ENCODE measurements at regions not wholly inside any gene's neighbourhood (a gene's known extent, or its start where the extent isn't known, plus 50 kb on each side); places are given as distances from the start of the nearest gene placed in this dataset.

DNA sequence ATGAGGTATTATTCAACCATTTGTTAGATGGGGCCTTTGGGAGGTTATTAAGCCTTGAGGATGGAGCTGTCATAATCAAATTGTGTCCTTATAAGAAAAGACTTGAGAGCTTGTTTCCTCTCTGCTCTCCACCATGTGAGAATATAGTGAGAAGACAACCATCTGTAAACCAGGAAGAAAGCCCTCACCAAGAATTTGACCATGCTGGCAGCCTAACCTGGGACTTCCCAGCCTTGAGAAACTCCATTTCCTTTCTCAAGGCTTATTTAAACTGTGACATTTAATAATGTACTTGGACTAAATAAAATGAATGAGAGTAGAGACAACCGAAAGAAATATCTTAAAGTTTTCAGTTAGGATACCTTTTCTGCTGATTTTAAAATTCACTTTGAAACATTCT, 83.7 kb upstream of the GC start:
- TF ChIP-seq, protein P1, sequence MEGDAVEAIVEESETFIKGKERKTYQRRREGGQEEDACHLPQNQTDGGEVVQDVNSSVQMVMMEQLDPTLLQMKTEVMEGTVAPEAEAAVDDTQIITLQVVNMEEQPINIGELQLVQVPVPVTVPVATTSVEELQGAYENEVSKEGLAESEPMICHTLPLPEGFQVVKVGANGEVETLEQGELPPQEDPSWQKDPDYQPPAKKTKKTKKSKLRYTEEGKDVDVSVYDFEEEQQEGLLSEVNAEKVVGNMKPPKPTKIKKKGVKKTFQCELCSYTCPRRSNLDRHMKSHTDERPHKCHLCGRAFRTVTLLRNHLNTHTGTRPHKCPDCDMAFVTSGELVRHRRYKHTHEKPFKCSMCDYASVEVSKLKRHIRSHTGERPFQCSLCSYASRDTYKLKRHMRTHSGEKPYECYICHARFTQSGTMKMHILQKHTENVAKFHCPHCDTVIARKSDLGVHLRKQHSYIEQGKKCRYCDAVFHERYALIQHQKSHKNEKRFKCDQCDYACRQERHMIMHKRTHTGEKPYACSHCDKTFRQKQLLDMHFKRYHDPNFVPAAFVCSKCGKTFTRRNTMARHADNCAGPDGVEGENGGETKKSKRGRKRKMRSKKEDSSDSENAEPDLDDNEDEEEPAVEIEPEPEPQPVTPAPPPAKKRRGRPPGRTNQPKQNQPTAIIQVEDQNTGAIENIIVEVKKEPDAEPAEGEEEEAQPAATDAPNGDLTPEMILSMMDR (IDR thresholded peaks at IDR 0.05; ENCODE audit: low read length) = no peak
- no peak for TF ChIP-seq EZH2 (IDR thresholded peaks at IDR 0.05; ENCODE audit: borderline replicate concordance, low read length)
